CD4-positive, CD25-positive, alpha-beta regulatory T cell (primary cell): ENCODE measurements at regions not wholly inside any gene's neighbourhood (a gene's known extent, or its start where the extent isn't known, plus 50 kb on each side); places are given as distances from the start of the nearest gene placed in this dataset.

ENCODE experiments used
- ATAC-seq, 2 donors: fragments of 150-1000 bp; cut with Tn5 transposase; one replicate each; pipeline ENCODE4 v1.10.0; 2021; ENCODE audit warnings: low read depth in 2 of 2, moderate number of reproducible peaks in 2 of 2, moderate library complexity in 1 of 2
- DNase-seq, 3 donors: peaks; one replicate each; pipeline versions ENCODE4 v3.0.0 to v3.0.0-alpha.2; 2012 to 2022; ENCODE audit warnings: mixed read lengths in 1 of 3
- H3K27ac ChIP-seq: one replicate; pipeline ENCODE4 v1.7.0; 2013; ENCODE audit warnings: mild to moderate bottlenecking, low read length; ENCODE audit not compliant: insufficient read depth, poor library complexity, severe bottlenecking
- H3K27me3 ChIP-seq: one replicate; pipeline ENCODE4 v1.7.0; 2013; ENCODE audit warnings: low read length; ENCODE audit not compliant: control insufficient read depth, insufficient read depth
- H3K36me3 ChIP-seq: one replicate; pipeline ENCODE4 v1.7.0; 2013; ENCODE audit warnings: mild to moderate bottlenecking, low read length, moderate library complexity; ENCODE audit not compliant: control insufficient read depth, insufficient read depth
- H3K4me1 ChIP-seq: 2 replicates; pipeline ENCODE4 v1.7.0; 2013; ENCODE audit warnings: mild to moderate bottlenecking, low read length; ENCODE audit not compliant: insufficient read depth, control insufficient read depth, poor library complexity, severe bottlenecking
- H3K4me3 ChIP-seq: one replicate; pipeline ENCODE4 v1.7.0; 2013; ENCODE audit warnings: low read depth, mild to moderate bottlenecking, low read length, moderate library complexity
- H3K9me3 ChIP-seq, 2 experiments: 1 replicate in 1 of 2; 2 replicates in 1 of 2; pipeline ENCODE4 v1.7.0; 2013; ENCODE audit warnings: low read length in 2 of 2, mild to moderate bottlenecking in 1 of 2, moderate library complexity in 1 of 2; ENCODE audit not compliant: control insufficient read depth in 2 of 2
- H3K27ac Mint-ChIP-seq, 3 donors: one replicate each; pipeline ENCODE4 v1.8.0; 2020 to 2022; ENCODE audit warnings: mild to moderate bottlenecking in 3 of 3, mixed read lengths in 3 of 3, moderate library complexity in 2 of 3
- H3K27me3 Mint-ChIP-seq: one replicate; pipeline ENCODE4 v1.8.0; 2022; ENCODE audit warnings: mild to moderate bottlenecking, mixed read lengths
- H3K36me3 Mint-ChIP-seq: one replicate; pipeline ENCODE4 v1.8.0; 2020; ENCODE audit warnings: mixed read lengths
- H3K4me1 Mint-ChIP-seq, 4 donors: one replicate each; pipeline ENCODE4 v1.8.0; 2020 to 2022; ENCODE audit warnings: mixed read lengths in 4 of 4, mild to moderate bottlenecking in 1 of 4
- H3K4me3 Mint-ChIP-seq, 4 donors: one replicate each; pipeline ENCODE4 v1.8.0; 2020 to 2022; ENCODE audit warnings: mild to moderate bottlenecking in 4 of 4, mixed read lengths in 4 of 4, moderate library complexity in 3 of 4
- H3K9me3 Mint-ChIP-seq, 7 donors: one replicate each; pipeline ENCODE4 v1.8.0; 2020 to 2022; ENCODE audit warnings: mixed read lengths in 7 of 7, mild to moderate bottlenecking in 3 of 7, moderate library complexity in 2 of 7

- H3K4me3 Mint-ChIP-seq, result peak overlapping the region in 1 of 4 donors; percentile 28
- Histone ChIP-seq H3K4me3 (no peak overlapping the region), H3K27me3 (no peaks in the 10 kb centered on the region), H3K27ac (no peak overlapping the region), H3K4me1 (no peaks in the 10 kb centered on the region), H3K36me3 (no peaks in the 10 kb centered on the region), H3K9me3 (no peaks in the 10 kb centered on the region)
- H3K4me1 Mint-ChIP-seq, result no peaks in the 10 kb centered on the region
- ATAC-seq (no peak), DNase-seq (no peak)
- H3K27me3 Mint-ChIP-seq, result no peaks in the 10 kb centered on the region
- peaks cover 0 to 4% (median 0%) of the 10 kb centered on the region in 7 donors for H3K9me3 Mint-ChIP-seq
- no peaks in the 10 kb centered on the region for H3K36me3 Mint-ChIP-seq
- H3K27ac Mint-ChIP-seq, result no peak overlapping the region
These were observed 200.1 kb upstream of the GUCY1A2 start for GRCh38 chr11:107218123-107219013.

GRCh38 chr11:107217444-107217843 lies 199.2 kb upstream of the GUCY1A2 start:
- Mint-ChIP-seq H3K36me3 (no peaks in the 10 kb centered on the region), H3K4me1 (no peaks in the 10 kb centered on the region), H3K27me3 (no peaks in the 10 kb centered on the region), H3K4me3 (no peak overlapping the region), H3K9me3 (peaks cover 0 to 4% (median 0%) of the 10 kb centered on the region in 7 donors), H3K27ac (no peak overlapping the region)
- Histone ChIP-seq H3K9me3 (no peaks in the 10 kb centered on the region), H3K27me3 (no peaks in the 10 kb centered on the region), H3K4me1 (no peaks in the 10 kb centered on the region), H3K27ac (no peak overlapping the region), H3K4me3 (no peak overlapping the region), H3K36me3 (no peaks in the 10 kb centered on the region)
- ATAC-seq (no peak), DNase-seq (no peak)

GRCh38 chr11:107215010-107215409 lies 196.7 kb upstream of the GUCY1A2 start:
- H3K27ac ChIP-seq, result no peak overlapping the region
- no peak overlapping the region for H3K4me3 ChIP-seq
- DNase-seq (no peak), ATAC-seq (no peak)
- H3K9me3 Mint-ChIP-seq, result peaks cover 0 to 8% (median 0%) of the 10 kb centered on the region in 7 donors
- H3K27me3 ChIP-seq, result no peaks in the 10 kb centered on the region
- H3K27me3 Mint-ChIP-seq, result no peaks in the 10 kb centered on the region
- H3K4me1 ChIP-seq, result no peaks in the 10 kb centered on the region
- no peaks in the 10 kb centered on the region for H3K4me1 Mint-ChIP-seq
- no peaks in the 10 kb centered on the region for H3K9me3 ChIP-seq
- no peak overlapping the region for H3K27ac Mint-ChIP-seq
- H3K4me3 Mint-ChIP-seq, result no peak overlapping the region
- H3K36me3 Mint-ChIP-seq, result no peaks in the 10 kb centered on the region
- H3K36me3 ChIP-seq, result no peaks in the 10 kb centered on the region

- H3K4me1 Mint-ChIP-seq, result no peaks in the 10 kb centered on the region
- Histone ChIP-seq H3K27ac (no peak overlapping the region), H3K27me3 (no peaks in the 10 kb centered on the region), H3K36me3 (no peaks in the 10 kb centered on the region), H3K4me3 (no peak overlapping the region), H3K4me1 (no peaks in the 10 kb centered on the region), H3K9me3 (no peaks in the 10 kb centered on the region)
- DNase-seq, result no peak
- no peaks in the 10 kb centered on the region for H3K36me3 Mint-ChIP-seq
- H3K27me3 Mint-ChIP-seq, result no peaks in the 10 kb centered on the region
- no peak overlapping the region for H3K27ac Mint-ChIP-seq
- ATAC-seq, result no peak
- peaks cover 0 to 14% (median 1%) of the 10 kb centered on the region in 7 donors for H3K9me3 Mint-ChIP-seq
- H3K4me3 Mint-ChIP-seq, result no peak overlapping the region
These were observed 185.4 kb upstream of the GUCY1A2 start for GRCh38 chr11:107203656-107204055.

GRCh38 chr11:107202241-107202640 lies 184.0 kb upstream of the GUCY1A2 start:
- no peaks in the 10 kb centered on the region for H3K9me3 ChIP-seq
- ATAC-seq (no peak), DNase-seq (no peak)
- H3K27me3 Mint-ChIP-seq, result no peaks in the 10 kb centered on the region
- no peaks in the 10 kb centered on the region for H3K36me3 Mint-ChIP-seq
- no peaks in the 10 kb centered on the region for H3K4me1 Mint-ChIP-seq
- H3K36me3 ChIP-seq, result no peaks in the 10 kb centered on the region
- no peak overlapping the region for H3K4me3 ChIP-seq
- no peak overlapping the region for H3K4me3 Mint-ChIP-seq
- H3K9me3 Mint-ChIP-seq, result peaks cover 0 to 14% (median 2%) of the 10 kb centered on the region in 7 donors
- H3K4me1 ChIP-seq, result no peaks in the 10 kb centered on the region
- H3K27ac ChIP-seq, result no peak overlapping the region
- H3K27me3 ChIP-seq, result no peaks in the 10 kb centered on the region
- H3K27ac Mint-ChIP-seq, result no peak overlapping the region

- no peak overlapping the region for H3K4me3 Mint-ChIP-seq
- peaks cover 0 to under 1% of the 10 kb centered on the region in 2 experiments for H3K9me3 ChIP-seq
- H3K4me1 ChIP-seq, result no peaks in the 10 kb centered on the region
- no peak overlapping the region for H3K27ac ChIP-seq
- no peak overlapping the region for H3K4me3 ChIP-seq
- no peaks in the 10 kb centered on the region for H3K36me3 Mint-ChIP-seq
- H3K4me1 Mint-ChIP-seq, result no peaks in the 10 kb centered on the region
- no peaks in the 10 kb centered on the region for H3K36me3 ChIP-seq
- no peak for DNase-seq
- no peak overlapping the region for H3K27ac Mint-ChIP-seq
- no peak for ATAC-seq
- H3K9me3 Mint-ChIP-seq, result peaks cover 0 to 12% (median 3%) of the 10 kb centered on the region in 7 donors
- no peaks in the 10 kb centered on the region for H3K27me3 Mint-ChIP-seq
- H3K27me3 ChIP-seq, result no peaks in the 10 kb centered on the region
These were observed 180.3 kb upstream of the GUCY1A2 start for GRCh38 chr11:107198490-107199007.

- Histone ChIP-seq H3K4me1 (no peaks in the 10 kb centered on the region), H3K27me3 (no peaks in the 10 kb centered on the region), H3K36me3 (no peaks in the 10 kb centered on the region), H3K9me3 (peaks cover 2 to 3% of the 10 kb centered on the region in 2 experiments), H3K4me3 (no peak overlapping the region), H3K27ac (no peak overlapping the region)
- Mint-ChIP-seq H3K27me3 (no peaks in the 10 kb centered on the region), H3K36me3 (no peaks in the 10 kb centered on the region), H3K27ac (no peak overlapping the region), H3K4me3 (no peak overlapping the region), H3K4me1 (no peaks in the 10 kb centered on the region), H3K9me3 (peaks cover 0 to 15% (median 4%) of the 10 kb centered on the region in 7 donors)
- no peak for ATAC-seq
- DNase-seq, result no peak
These were observed 179.7 kb upstream of the GUCY1A2 start for GRCh38 chr11:107197932-107198331.

GRCh38 chr11:107196732-107197131 lies 178.5 kb upstream of the GUCY1A2 start:
- no peaks in the 10 kb centered on the region for H3K36me3 Mint-ChIP-seq
- no peaks in the 10 kb centered on the region for H3K4me1 ChIP-seq
- H3K27me3 Mint-ChIP-seq, result no peaks in the 10 kb centered on the region
- no peak overlapping the region for H3K27ac ChIP-seq
- no peak overlapping the region for H3K4me3 Mint-ChIP-seq
- peaks cover 2 to 5% of the 10 kb centered on the region in 2 experiments for H3K9me3 ChIP-seq
- no peaks in the 10 kb centered on the region for H3K4me1 Mint-ChIP-seq
- H3K36me3 ChIP-seq, result no peaks in the 10 kb centered on the region
- DNase-seq (no peak), ATAC-seq (no peak)
- H3K9me3 Mint-ChIP-seq, result peaks cover 0 to 17% (median 6%) of the 10 kb centered on the region in 7 donors
- no peaks in the 10 kb centered on the region for H3K27me3 ChIP-seq
- H3K27ac Mint-ChIP-seq, result no peak overlapping the region
- no peak overlapping the region for H3K4me3 ChIP-seq
